Transverse colon (tissue), 4 donors: ENCODE measurements at regions not wholly inside any gene's neighbourhood (a gene's known extent, or its start where the extent isn't known, plus 50 kb on each side); places are given as distances from the start of the nearest gene placed in this dataset.

Experiments
- DNase-seq: peaks from one replicate; pipeline ENCODE4 v3.0.0-alpha.2; 2019
- H3K27ac ChIP-seq, 4 donors: fragments of 200-600 bp; sonication (generic); 2 replicates each; pipeline ENCODE4 v1.5.1; 2016 to 2018; ENCODE audit warnings: inconsistent platforms in 4 of 4
- H3K27me3 ChIP-seq: fragments of 200-600 bp; sonication (generic); 2 replicates; pipeline ENCODE4 v1.5.1; 2017; ENCODE audit warnings: inconsistent platforms
- H3K36me3 ChIP-seq, 4 donors: fragments of 200-600 bp; sonication (generic); 2 replicates each; pipeline ENCODE4 v1.5.1; 2017 to 2019; ENCODE audit warnings: inconsistent platforms in 4 of 4
- H3K4me1 ChIP-seq, 4 donors: fragments of 200-600 bp; sonication (generic); 2 replicates each; pipeline ENCODE4 v1.5.1; 2017 to 2020; ENCODE audit warnings: inconsistent platforms in 4 of 4
- H3K4me3 ChIP-seq, 4 donors: fragments of 200-600 bp; sonication (generic); 1 replicate in 1 of 4; 2 replicates in 3 of 4; pipeline versions ENCODE4 v1.5.1 to v1.6.1; 2017 to 2019; ENCODE audit warnings: inconsistent platforms in 4 of 4
- H3K9me3 ChIP-seq, 2 donors: fragments of 200-600 bp; sonication (generic); 2 replicates each; pipeline ENCODE4 v1.5.1; 2017 to 2019; ENCODE audit warnings: inconsistent platforms in 2 of 2
- CTCF ChIP-seq, 5 experiments: fragments of 200-600 bp in 3 of 5; fragments of 450-650 bp in 2 of 5; sonication (generic) in 3 of 5; IDR thresholded peaks; 1 replicate in 2 of 5; 2 replicates in 3 of 5; pipeline ENCODE4 v1.5.1; 2016 to 2017; ENCODE audit warnings: antibody characterized with exemption in 5 of 5, inconsistent platforms in 3 of 5, mild to moderate bottlenecking in 2 of 5, moderate library complexity in 1 of 5
- EP300 ChIP-seq: sonication (generic); formaldehyde crosslinking; IDR thresholded peaks from one replicate; pipeline ENCODE4 v1.6.1; 2017; ENCODE audit warnings: antibody characterized with exemption, low read depth
- POLR2A ChIP-seq: fragments of 450-650 bp; IDR thresholded peaks from one replicate; pipeline ENCODE4 v1.6.1; 2016; ENCODE audit warnings: antibody characterized with exemption, mild to moderate bottlenecking, moderate library complexity
- POLR2AphosphoS5 ChIP-seq, 3 donors: sonication (generic); formaldehyde crosslinking; IDR thresholded peaks; one replicate each; pipeline ENCODE4 v1.6.1; 2016; ENCODE audit warnings: antibody characterized with exemption in 3 of 3
- WGBS, 2 donors: methylation state at CpG; one replicate each; pipeline ENCODE4 v1.1.5; 2018; ENCODE audit warnings: low coverage in 1 of 2; 5-methylcytosine and 5-hydroxymethylcytosine counted together
- in situ Hi-C, 4 donors: fragments of 200-750 bp; cut with MboI; loops; one replicate each; pipeline versions ENCODE4 v1.15.0 to v1.15.1; 2017; ENCODE audit warnings: low sequenced_read_pairs in 3 of 4, low pct_ligation_motif_present in 1 of 4, low pct_unique_long_range_greater_than_20kb in 1 of 4
- intact Hi-C: fragments of 100-400 bp; cut with DNase I; formaldehyde crosslinking; loops from one replicate; pipeline ENCODE4 v1.15.1; 2023; ENCODE audit warnings: low total_unique reads

GRCh38 chr7:91691865-91692264 lies 188.6 kb downstream of the MTERF1 start:
- intact Hi-C loops: no loop called here
- Histone ChIP-seq H3K36me3 (no peaks in the 10 kb centered on the region), H3K9me3 (no peaks in the 10 kb centered on the region), H3K27me3 (no peaks in the 10 kb centered on the region), H3K4me3 (no peak overlapping the region), H3K27ac (no peak overlapping the region), H3K4me1 (peaks cover 0 to 6% (median 0%) of the 10 kb centered on the region in 4 donors)
- in situ Hi-C loops: no loop called here
- TF ChIP-seq CTCF (IDR thresholded peaks at IDR 0.05): no peak
- TF ChIP-seq EP300: no peak
- TF ChIP-seq POLR2AphosphoS5 (IDR thresholded peaks at IDR 0.05): no peak
- no peak for TF ChIP-seq POLR2A
- no peak for DNase-seq
- 88% methylated on average over 6 of the region's 6 CpGs for WGBS, 2 donors

- no peak overlapping the region for H3K4me3 ChIP-seq
- peak overlapping the region in 2 of 4 donors; percentile 5 to 42 for H3K27ac ChIP-seq
- H3K4me1 ChIP-seq: peaks cover 0 to 6% (median 0%) of the 10 kb centered on the region in 4 donors
- H3K27me3 ChIP-seq: no peaks in the 10 kb centered on the region
- no peaks in the 10 kb centered on the region for H3K9me3 ChIP-seq
- WGBS, 2 donors: 23 to 42% methylated on average over 3 of the region's 3 CpGs
- DNase-seq: no peak
- intact Hi-C loops (no loop called here), in situ Hi-C loops (no loop called here)
- TF ChIP-seq POLR2AphosphoS5 (IDR thresholded peaks at IDR 0.05) (peak; percentile 54 to 71 (median 61)), CTCF (IDR thresholded peaks at IDR 0.05) (no peak)
- H3K36me3 ChIP-seq: no peaks in the 10 kb centered on the region
Observed at GRCh38 chr7:91692800-91693199, 187.7 kb downstream of the MTERF1 start.

GRCh38 chr7:91694351-91694841 lies 186.1 kb downstream of the MTERF1 start:
- Histone ChIP-seq H3K36me3 (no peaks in the 10 kb centered on the region), H3K9me3 (no peaks in the 10 kb centered on the region), H3K4me3 (no peak overlapping the region), H3K4me1 (peaks cover 0 to 6% (median 0%) of the 10 kb centered on the region in 4 donors), H3K27ac (peak overlapping the region in 3 of 4 donors; percentile 3 to 26 (median 21)), H3K27me3 (no peaks in the 10 kb centered on the region)
- in situ Hi-C loops: no loop called here
- intact Hi-C loops: no loop called here
- WGBS, 2 donors: 66 to 73% methylated on average over 3 of the region's 3 CpGs
- TF ChIP-seq POLR2A (no peak), EP300 (no peak), POLR2AphosphoS5 (IDR thresholded peaks at IDR 0.05) (no peak), CTCF (IDR thresholded peaks at IDR 0.05) (no peak)
- DNase-seq: no peak

GRCh38 chr7:91710881-91711280 lies 169.6 kb downstream of the MTERF1 start:
- H3K9me3 ChIP-seq: peaks cover 7 to 8% of the 10 kb centered on the region in 2 donors
- no peak overlapping the region for H3K4me3 ChIP-seq
- intact Hi-C loops: no loop called here
- H3K4me1 ChIP-seq: no peaks in the 10 kb centered on the region
- in situ Hi-C loops: no loop called here
- no peaks in the 10 kb centered on the region for H3K36me3 ChIP-seq
- no peaks in the 10 kb centered on the region for H3K27me3 ChIP-seq
- no peak for TF ChIP-seq EP300
- TF ChIP-seq POLR2AphosphoS5 (IDR thresholded peaks at IDR 0.05): no peak
- TF ChIP-seq CTCF (IDR thresholded peaks at IDR 0.05): no peak
- TF ChIP-seq POLR2A: no peak
- DNase-seq: no peak
- 33 to 72% methylated on average over 1 of the region's 1 CpG for WGBS, 2 donors
- no peak overlapping the region for H3K27ac ChIP-seq
